GM12891 (cell line): ENCODE measurements at regions not wholly inside any gene's neighbourhood (a gene's known extent, or its start where the extent isn't known, plus 50 kb on each side); places are given as distances from the start of the nearest gene placed in this dataset.

Source experiments
- PAX5 ChIP-seq: IDR thresholded peaks from 2 replicates; pipeline ENCODE4 v1.6.1; 2011; ENCODE audit warnings: low read length, moderate library complexity, mild to moderate bottlenecking; ENCODE audit not compliant: insufficient read depth, severe bottlenecking
- POLR2A ChIP-seq: IDR thresholded peaks from 2 replicates; pipeline ENCODE4 v1.6.1; 2011; ENCODE audit warnings: low read depth, low read length, control low read depth
- POLR2AphosphoS5 ChIP-seq: IDR thresholded peaks from 2 replicates; pipeline ENCODE4 v1.6.1; 2011; ENCODE audit warnings: low read depth, low read length, control low read depth
- POU2F2 ChIP-seq: IDR thresholded peaks from 2 replicates; pipeline ENCODE4 v1.6.1; 2011; ENCODE audit warnings: low read depth, mild to moderate bottlenecking, control low read depth, low read length, moderate library complexity
- SPI1 ChIP-seq: IDR thresholded peaks from 2 replicates; pipeline ENCODE4 v1.6.1; 2011; ENCODE audit warnings: low read depth, low read length, control low read depth

- TF ChIP-seq POLR2A (no peak), SPI1 (no peak), POU2F2 (no peak), POLR2AphosphoS5 (no peak), PAX5 (no peak)
Measured at GRCh38 chr18:10099539-10100140, 185.8 kb downstream of the VAPA start.
